ENCODE measurements at regions not wholly inside any gene's neighbourhood (a gene's known extent, or its start where the extent isn't known, plus 50 kb on each side); places are given as distances from the start of the nearest gene placed in this dataset.
A peak's percentile ranks its signal among the peaks of the same experiment; 100 is the strongest.

DNA sequence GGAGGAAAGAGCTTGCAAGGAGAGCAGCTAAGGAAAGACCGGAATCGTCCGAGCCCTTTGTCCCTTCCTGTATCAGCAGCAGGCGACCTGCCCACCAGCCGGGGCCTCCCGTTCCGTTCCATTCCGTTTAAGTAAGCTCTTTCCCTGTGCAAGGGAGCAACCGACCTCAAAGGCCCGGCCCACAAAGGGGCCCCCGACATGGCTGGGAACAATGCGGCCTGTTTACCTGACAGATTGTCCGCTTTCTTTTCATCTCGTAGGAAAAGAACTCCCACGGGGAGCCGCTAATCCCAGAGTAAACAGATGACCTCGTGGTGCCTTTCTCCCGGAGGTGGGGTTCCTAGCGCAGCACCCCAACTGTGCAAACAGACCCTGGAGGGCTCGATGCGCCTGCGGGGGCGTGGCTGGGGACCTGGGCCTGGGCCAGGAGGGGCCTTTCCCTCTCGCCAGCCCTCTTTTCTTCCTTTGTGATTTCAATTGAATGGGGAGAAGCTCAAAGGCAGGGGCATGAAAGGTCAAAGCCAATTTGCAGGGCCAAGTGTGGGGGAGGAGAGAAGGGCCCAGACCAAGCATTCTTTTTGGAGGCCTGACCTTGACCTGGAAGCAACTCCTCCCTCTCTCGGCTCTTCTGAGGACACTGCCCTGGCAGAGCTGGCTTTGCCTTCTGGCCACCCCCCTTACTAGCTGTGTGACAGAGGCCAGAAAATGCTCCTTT is 120.2 kb downstream of the INHBB start (continued):
- TF ChIP-seq KIAA2018 (CRISPR knock-in tag; IDR thresholded peaks at IDR 0.05; ENCODE audit: borderline replicate concordance) (no peak), TEAD3 (CRISPR knock-in tag; optimal IDR thresholded peaks at IDR 0.05; ENCODE audit: borderline replicate concordance) (peak; percentile 95), CENPX (CRISPR knock-in tag; IDR thresholded peaks at IDR 0.05) (no peak), ZNF441 (CRISPR knock-in tag; IDR thresholded peaks at IDR 0.05; ENCODE audit: borderline replicate concordance) (peak; percentile 95), ARNT2 (CRISPR knock-in tag; IDR thresholded peaks at IDR 0.05; ENCODE audit: low read depth) (peak; percentile 43; the same call in 1 of the 2 replicates), NFAT5 (CRISPR knock-in tag; IDR thresholded peaks at IDR 0.05) (peak; percentile 95), HOXA9 (CRISPR knock-in tag; IDR thresholded peaks at IDR 0.05; ENCODE audit: borderline replicate concordance) (no peak), ZSCAN31 (CRISPR knock-in tag; IDR thresholded peaks at IDR 0.05; ENCODE audit: low read depth) (peak; percentile 98), ZBTB34 (CRISPR knock-in tag; IDR thresholded peaks at IDR 0.05) (peak; percentile 97), ZNF572 (CRISPR knock-in tag; IDR thresholded peaks at IDR 0.05) (peak; percentile 10; the same call in 1 of the 2 replicates), FOXM1 (CRISPR knock-in tag; IDR thresholded peaks at IDR 0.05) (no peak)
